Activated CD4-positive, alpha-beta T cell treated with anti-CD3 and anti-CD28 coated beads, Interleukin-10, Interleukin-2, amounts not matched to agents 100 ng/mL and 50 ng/mL, durations not matched to agents 16 hours and 8 hours (primary cell): ENCODE measurements at regions not wholly inside any gene's neighbourhood (a gene's known extent, or its start where the extent isn't known, plus 50 kb on each side); places are given as distances from the start of the nearest gene placed in this dataset.
"Not testable (repeated sequence)": the region's sequence is repeated elsewhere in the genome, so short reads cannot be mapped to it uniquely, and the experiment has no call there.

Source experiments
- DNase-seq: peaks from one replicate; pipeline ENCODE4 v3.0.0-alpha.2; 2020

DNA sequence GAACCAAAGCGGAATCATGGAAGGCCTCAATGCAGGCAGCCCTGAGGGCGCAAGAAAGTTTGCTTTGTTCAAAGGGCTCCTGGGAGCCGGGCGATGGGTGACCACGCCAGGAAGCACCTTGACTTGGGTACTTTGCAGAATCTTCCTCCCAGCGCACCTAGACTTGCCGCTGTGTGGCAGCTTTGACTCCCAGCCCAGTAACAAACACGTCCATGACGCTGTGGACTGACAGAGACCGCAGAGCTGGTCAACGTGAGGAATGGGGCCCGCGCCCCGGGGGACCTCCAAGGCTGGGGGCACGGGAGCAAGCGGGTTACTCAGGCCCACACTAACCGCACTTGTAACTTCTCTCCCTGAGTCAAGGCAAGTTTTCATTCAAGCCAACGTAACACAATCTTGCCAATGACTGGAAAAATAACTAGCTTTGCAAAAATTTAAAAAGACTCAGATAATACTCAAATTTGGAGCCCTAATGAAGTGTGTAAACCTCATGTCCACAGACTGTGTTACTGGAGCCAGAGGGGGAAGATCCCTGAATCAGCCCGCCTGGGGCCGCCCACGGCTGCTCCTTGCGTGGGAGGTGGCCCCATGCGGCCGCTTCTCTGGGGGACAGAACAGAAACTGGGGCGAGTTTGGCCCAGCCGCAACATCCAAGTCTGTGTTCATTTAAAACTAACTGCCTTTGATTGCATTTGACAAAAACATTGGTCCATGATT lies 130.8 kb downstream of the DNAJB6 start:
- no peak for DNase-seq

DNA sequence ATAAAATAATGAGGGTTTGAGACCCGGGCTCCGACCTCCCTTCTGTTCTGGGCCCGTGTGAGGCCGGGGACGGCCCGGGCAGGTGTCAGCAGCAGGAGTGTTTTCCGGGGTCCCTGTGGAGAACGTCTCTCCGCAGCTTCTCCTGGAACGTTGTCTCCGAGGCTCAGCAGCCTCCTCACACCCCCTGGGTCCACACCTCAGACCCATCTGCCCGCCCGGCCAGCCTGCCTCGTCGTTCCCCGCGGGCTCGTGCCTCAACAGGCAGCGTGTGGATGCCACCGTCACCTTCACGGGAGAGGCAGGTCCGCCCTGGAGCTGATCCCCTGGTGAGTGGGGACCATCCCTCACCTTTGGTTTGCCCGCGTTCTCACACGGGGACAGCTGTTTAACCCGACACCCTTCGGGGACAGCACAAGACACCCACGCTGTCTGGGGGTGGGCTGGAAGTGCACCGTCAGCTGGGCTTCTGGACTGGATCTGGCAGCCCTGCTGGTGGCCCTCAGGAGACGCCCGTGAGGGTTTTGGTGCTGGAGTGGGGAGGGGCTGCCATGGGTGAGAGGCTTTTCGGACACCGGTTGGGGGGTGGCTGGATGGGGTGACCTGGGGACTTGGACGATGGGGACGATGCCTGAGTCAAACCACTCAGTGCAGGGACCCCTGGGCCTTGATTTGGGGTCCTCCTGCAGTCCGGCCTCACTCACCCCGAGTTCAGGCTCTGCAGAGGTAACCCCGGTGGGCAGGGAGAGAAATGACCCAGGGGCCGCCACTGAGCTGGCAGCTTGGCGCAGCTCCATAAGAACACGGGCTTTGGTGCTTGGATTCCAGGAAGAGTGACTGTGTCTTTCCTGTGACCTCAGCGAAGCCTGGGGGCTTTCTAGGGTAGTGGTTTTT lies 131.7 kb downstream of the DNAJB6 start:
- DNase-seq = no peak

DNA sequence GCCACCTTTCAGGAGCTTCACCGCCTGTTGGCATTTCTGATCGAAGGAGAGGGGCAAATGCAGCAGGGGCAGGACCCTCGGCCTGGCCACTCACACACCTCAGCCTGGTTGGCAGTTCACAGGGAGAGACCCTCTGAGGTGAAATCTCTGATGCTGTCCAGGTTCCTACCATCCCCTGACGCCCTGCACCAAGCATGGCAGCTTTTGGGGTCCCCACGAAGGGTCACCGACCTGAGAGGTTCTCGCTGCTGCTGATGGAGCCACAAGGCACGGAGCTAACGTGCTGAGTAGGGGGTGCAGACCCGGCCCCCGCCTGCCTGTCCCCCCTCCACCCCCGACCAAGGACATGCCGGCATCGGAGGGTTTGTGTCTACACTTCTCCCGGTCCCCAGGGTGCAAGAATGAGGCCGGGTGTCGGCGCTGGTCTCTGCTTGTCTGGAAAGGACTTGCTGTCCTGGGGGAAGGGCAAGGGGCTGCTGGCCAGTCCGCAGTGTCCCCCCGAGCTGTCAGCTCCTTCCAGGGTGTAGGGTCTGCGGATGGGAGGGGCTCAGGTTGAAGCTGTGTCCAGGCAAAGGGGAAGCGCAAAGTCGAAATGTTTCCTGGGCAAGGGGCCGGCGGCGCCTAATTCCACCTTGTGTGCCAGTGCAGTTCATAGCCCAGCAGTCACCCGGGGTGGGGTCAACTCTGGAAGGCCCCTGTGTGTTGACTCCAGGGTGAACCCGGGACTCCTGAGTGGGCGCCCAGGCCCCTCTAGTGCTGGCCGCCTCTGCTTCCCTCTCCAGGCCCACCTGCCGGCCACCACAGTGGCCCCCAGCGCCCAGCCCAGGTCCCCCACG lies 132.6 kb downstream of the DNAJB6 start:
- DNase-seq = no peak

DNA sequence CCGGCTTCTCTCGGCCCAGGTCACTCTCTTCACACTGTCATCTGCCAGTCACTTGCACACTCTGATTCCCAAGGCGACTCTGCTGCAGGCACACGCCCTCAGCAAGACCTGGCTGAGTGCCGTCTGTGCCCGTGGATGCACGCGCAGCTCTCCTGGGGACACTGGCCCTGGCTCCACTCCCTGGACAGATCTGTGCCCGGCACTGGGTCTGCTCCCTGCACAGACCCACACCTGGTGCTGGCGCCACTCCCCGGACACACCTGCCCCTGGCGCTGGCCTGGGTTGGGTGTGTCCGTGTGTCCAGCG lies 133.2 kb downstream of the DNAJB6 start:
- no peak for DNase-seq

DNA sequence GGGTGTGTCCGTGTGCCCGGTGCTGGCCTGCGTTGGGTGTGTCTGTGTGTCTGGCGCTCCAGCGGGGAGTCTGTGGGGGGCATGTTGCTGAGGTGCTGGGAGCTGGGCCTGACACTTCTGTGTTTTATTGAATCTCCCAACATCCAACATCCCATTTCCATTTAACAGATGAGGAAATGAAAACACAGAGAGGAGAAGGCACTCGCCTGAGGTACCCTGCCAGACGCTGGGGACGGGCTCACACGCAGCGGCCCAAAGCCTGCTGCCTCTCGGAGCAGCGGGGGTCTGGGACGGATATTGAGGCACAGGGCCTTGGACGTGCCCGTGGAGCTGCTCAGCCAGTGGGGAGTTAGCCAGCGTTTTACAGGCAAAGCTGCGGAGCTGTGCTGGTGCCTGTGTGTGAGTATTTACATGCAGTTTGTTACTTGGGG lies 133.9 kb downstream of the DNAJB6 start:
- DNase-seq = no peak

DNA sequence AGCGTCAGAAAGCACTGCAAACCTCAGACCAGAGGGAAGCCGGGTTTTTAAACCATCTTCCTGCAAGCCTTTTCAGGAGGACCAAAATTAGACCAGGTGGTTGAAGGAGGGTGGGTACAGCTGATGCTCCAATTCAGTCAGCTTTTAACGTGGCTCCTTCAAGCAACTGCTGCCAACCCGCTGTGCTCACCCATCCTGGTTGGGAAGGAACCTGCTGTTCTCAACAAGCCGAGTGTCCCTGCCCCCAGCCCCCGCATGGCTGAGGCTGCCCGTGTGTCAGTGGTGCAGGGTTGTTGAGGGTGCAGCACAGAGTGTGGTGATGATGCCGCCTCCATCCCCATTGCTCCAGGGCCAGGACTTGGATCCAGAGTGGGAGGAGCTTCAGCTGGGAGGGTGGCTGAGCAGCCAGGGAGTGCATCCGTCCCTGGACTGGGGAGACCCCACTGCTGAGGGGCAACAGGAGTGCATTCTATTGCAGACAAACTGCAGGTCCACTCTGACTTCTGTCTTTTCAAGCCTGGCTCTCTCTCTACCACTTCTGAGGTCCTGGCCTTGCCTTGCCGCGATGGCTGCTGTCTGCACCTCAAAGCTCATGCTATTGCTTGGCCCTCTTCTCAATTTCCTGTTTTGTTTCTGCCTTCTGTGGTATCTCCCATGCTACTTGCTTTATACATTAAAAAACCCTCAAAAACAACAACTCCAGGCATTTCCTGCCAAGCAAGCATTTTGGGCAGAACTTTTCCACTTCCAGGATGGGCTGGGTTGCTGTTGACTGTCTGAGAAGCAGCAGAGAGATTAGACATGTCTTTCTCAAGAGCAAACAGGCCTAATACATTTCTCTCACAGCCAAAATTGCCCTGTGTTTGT lies 134.7 kb downstream of the DNAJB6 start:
- peak; percentile 58 for DNase-seq

DNA sequence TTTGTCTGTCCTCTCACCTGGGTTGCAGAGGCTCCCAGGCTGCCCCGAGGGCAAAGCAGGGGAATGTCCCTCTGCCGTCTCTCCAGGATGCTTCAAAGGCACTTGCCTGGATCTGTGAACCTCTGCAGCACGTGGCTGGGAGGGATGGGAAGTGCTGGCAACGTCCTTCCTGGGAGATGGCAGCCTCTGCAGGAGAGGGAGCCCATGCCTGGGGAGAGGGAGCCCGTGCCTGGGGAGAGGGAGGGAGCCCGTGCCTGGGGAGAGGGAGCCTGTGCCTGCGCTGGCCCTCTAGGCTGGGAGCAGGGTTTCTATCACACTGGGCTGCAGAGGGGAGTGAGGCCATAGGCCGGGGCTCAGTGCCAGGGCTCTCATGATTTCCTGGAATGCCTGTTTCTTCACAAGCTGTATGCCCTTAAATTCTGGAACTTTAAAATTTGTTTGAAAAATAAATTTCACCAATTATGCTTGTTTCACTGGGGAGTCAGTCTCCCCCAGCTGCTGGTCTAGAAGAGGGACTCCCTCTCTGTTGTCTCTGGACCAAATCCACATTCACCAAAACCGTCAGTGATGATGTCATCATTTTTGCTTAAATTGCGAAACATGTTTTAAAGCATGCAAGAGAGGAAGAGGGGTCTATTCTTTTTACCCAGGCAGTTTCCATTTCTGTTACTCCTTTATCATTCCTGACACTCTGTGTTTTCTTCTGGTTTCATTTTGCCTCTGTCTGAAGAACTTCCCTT lies 135.7 kb downstream of the DNAJB6 start:
- no peak for DNase-seq

DNA sequence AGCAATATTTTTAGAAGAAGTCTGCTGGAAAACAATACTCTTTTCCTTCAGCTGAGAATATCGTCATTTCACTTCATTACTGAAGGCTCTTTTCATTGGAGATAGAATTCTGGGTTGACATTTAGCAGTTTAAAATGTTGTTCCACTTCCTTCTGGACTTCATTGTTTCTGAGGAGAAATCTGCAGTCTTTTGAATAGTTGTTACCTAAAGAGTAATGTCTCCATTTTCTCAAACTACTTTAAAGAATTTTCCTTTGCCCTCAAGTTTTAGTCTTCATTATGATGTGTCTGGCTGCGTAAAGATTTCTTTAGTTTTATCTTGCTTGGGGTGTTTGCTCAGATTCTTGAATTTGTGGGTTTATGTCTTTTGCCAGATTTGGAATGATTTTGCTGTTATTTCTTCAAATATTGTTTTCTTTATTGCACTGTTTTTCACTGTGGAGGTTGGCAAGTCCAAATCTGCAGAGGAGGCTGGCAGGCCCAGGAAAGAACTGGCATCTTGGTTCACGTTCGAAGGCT lies 136.3 kb downstream of the DNAJB6 start:
- no peak for DNase-seq

DNA sequence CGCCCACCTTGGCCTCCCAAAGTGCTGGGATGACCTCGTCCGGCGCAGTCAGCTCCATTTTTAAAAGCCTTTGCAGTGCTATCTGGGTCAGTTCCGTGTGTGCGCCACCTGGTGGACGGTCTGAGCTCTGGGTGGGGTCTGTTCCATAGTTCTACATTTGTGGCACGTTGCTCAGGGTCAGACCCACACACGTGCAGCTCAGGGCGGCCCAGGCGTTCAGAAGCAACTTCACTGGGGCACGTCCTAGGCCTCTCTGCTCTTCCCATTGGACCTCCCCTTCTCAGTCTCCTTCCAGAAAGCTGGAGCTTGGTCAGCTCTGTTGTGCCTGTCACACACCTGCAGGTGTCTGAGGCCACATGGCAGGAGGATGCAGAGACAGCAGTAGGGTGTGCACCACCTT lies 137.9 kb downstream of the DNAJB6 start:
- peak; percentile 39 for DNase-seq

DNA sequence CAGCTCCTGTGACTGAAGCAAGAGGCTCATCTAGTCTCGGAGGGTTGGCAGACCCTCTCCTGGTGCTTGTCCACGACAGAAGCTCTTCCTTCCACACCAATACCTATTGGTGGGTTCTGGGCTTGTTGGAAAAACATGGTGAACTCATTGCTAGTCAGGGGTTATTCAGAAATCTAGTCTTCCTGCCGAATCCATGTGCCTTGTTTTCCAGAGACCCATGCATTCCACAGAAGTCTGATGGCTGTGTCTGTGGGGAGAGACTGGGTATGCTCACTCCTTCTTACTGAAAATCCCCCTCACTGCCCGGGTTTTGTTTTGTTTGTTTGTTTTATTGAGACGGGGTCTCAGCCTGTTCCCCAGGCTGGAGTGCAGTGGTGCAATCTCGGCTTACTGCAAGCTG lies 138.3 kb downstream of the DNAJB6 start:
- no peak for DNase-seq

DNA sequence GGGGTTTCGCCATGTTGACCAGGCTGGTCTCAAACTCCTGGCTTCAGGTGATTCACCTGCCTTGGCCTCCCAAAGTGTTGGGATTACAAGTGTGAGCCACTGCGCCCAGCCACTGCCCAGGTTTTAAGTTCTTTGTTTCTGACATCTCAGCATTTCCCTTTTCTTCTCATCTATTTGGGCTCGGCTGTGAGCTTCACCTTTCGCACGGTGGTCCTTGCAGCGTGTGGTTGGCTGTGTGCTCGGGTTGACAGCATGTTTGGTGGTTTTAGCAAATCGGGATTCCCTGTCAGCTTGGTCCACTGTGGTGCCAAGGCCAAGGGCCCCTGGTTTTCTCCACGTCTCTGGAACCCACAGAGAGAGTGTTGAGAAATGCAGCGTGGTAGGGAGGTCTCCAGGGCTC lies 138.8 kb downstream of the DNAJB6 start:
- no peak for DNase-seq

DNA sequence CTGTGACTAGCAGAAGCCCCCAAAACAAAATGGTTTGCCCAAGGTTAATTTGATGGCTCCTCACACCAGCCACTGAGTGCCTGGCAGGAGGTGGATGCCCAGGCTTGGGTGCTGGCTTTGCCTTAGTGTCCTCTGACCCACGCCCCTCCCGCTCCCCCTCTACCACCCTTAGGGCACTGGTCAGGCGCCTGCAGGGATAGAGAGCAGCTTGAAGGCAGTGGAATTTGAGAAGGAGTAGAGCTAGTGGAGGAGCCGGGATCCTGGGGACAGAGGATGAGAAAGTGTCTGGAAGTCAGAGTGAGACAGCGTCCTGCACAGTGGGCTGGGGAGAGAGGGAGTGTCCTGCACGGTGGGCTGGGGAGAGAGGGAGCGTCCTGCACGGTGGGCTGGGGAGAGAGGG lies 139.4 kb downstream of the DNAJB6 start:
- no peak for DNase-seq

DNA sequence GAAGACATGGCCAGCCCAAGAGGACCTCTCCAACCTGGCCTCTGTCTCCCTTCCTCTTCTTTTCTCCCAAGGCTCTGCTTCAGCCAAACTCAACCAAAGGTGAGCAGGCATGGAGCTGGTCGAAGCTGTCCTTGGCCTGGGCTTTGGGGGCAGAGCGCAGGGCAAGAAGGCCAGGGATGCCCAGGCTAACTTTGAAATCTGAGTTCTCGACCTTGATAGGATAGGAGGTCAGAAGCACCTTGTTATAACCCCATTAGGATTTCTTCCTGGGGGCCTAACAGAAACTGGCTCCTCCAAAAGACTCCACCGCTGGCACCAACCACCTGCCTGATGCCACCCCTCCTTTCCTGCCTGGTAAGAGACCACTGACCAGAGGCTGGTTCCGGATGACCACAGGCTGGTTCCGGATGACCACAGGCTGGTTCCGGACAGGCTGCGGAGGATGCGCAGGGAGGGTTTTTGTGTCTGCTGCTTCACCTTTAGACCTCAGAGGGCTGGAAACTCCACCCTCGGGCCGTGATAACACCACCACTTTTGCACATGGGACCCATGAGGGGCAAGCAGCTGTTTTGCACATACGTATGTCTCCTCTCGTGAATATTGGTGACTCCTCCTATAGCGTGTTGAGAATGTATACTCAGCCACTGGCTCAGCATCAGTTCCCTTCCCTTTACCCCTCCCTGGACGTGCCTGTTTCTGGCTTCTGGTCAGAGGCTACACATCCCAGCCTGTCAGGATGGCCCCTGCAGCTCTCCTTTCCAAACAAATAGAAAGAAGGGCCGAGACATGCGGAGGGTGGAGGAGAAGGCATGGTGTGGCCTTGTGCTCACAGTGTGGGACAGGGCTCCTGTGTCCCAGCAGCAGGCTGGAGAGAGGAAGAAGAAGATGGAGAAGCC lies 140.1 kb downstream of the DNAJB6 start:
- DNase-seq = no peak

DNA sequence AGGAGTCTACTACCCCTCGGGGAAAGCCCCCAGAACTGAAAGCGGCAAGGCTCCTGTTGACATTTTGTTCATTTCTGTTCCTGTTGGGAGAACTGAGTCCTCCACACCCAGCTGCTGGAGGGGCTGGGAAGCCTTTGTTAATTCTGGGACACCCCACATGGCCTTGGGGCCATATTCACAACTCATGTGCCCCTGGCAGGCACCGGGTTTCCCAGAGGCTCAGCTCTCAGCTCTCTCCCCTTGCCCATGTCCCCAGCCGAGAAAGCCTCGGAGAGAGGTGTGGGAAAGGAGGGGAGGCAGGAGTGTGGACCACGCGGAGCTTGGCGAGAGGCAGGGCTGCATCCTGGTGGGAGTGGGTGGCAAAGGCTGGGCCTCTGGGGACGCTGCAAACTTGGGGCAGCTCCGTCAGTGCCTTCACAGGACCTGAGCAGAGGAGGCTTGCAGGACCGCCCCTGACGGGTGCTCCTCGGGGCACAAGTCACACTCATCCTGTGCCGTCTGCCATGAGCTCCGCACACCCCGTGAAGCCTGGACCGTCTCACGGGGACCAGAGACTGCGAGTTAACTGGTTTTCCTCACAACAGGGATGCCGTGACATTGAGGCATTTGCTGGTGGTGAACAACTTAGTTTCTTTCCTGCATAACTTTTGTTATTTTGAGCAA lies 140.9 kb downstream of the DNAJB6 start:
- DNase-seq = peak; percentile 59

DNA sequence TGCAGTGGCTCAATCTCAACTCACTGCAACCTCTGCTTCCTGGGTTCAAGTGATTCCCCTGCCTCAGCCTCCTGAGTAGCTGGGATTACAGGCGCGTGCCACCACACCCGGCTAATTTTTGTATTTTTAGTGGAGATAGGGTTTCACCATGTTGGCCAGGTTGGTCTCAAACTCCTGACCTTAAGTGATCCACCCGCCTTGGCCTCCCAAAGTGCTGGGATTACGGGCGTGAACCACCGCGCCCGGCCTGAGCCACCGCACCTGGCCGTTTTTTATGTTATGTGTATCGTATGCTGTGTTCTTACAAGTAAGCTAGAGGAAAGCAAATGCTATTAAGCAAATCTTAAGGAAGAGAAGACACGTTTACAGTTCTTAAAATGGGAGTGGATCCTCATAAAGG lies 141.8 kb downstream of the DNAJB6 start:
- not testable (repeated sequence) for DNase-seq

DNA sequence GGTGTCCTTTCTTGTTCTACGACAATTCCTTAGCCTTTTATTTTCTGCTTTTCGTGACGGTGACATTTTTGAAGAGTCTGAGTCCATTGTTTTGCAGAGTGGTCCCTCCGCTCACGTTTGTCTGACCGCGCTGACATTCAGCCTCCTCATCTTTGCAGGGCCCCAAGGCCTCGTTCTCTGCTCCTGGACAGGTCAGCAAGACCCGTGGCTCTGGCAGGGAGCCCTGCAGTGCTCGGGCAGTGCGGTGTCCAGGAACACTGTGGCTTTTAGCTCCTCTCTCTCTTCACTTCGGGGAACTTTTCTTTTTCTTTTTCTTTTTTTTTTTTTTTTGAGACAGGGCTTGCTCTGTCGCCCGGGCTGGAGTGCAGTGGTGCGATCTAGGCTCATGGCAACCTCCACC lies 142.5 kb downstream of the DNAJB6 start:
- no peak for DNase-seq

DNA sequence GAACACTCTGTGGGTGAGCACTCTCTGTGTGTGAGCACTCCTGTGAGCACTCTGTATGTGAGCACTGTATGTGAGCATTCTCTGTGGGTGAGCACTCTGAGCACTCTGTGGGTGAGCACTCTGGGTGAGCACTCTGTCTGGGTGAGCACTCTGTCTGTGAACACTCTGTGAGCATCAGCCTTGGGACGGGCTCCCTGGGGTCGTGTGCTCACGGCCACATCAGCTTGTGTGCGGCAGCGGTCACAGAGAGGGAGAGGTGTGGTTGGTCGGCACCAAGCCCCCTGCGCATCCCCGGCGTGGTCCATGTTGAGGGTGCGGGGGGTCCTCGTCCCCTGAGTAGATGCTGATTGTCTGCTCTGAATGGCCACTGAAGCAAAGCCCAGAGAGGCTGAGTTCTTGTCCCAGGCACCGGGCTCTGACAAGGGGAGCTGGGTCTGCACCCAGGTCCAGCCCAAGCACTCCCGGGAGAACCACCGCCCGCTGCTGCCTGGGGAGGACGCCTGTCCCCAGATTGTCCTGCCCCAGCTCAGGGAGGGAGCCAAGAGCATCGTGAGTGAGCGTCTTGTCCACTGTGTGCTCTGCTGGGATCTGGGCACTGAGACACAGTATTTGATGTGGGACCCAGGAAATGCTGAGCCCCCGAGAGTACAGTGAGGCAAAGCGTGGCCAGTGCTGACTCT lies 143.7 kb downstream of the DNAJB6 start:
- no peak for DNase-seq

DNA sequence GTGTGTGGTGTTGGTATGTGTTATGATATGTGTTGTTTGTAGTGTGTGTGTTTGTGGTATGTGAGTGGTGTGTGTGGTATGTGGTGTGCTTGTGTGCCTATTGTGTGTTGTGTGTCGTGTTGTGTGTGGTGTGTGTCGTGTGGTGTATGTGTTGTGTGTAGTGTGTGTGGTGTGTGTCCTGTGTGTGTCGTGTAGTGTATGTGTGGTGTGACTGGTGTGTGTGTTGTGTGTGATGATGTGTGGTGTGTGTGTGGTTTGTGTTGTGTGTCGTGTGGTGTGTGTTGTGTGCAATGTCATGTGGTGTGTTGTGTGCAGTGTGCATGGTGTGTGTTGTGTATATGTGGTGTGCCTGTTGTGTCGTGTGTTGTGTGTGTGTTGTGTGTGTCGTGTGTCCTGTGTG lies 144.6 kb downstream of the DNAJB6 start:
- no peak for DNase-seq

DNA sequence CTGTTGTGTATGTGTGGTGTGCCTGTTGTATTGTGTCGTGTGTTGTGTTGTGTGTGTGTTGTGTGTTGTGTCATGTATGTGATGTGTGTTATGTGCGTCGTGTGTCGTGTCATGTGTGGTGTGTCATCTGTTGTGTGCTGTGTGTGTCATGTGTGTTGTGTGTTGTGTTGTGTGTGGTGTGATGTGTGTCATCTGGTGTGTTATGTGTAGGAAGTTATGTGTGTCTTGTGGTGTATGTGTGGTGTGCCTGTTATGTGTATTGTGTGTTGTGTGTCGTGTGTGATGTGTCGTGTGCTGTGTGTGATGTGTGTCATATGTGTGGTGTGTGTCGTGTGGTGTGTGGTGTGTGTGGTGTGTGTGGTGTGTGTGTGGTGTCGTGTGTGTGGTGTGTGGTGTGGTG lies 145.2 kb downstream of the DNAJB6 start:
- no peak for DNase-seq
